DMS79 (cell line): ENCODE measurements at regions not wholly inside any gene's neighbourhood (a gene's known extent, or its start where the extent isn't known, plus 50 kb on each side); places are given as distances from the start of the nearest gene placed in this dataset.

Experiments
- DNase-seq: peaks from one replicate; lab custom pipeline; 2025; lab: John Stamatoyannopoulos, UW

DNA sequence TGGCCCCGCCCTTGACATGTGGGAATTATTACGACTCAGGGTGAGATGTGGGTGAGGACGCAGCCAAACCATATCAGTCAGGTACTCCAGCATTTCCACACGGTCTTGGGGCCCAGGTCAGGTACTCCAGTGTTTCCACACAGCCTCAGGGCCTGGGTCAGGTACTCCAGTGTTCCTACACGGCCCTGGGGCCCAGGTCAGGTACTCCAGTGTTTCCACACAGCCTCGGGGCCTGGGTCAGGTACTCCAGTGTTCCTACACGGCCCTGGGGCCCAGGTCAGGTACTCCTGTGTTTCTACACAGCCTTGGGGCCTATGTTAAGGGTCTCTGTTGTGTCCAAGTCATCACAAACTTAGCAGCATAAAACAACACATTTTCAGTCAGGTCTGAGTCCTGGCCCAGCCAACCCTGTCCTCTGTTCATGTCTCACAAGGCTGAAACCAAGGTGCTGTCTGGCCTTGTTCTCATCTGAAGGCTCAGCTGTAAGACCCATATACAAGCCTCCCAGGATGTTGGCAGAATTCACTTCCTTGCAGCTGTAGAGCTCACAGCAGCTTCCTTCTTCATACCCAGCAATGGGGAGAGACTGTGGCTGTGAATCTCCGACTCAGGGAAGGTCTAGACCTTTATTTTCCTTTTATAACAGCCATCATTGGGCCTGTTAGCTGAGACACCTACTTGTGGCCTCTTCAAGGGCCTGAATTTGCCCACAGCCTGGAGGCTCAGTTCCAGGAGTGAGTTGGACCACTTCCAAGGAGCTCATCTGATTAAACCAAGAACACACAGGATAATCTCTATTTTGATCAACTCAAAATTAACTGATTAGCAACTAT is 107.6 kb upstream of the SFSWAP start:
- no peak for DNase-seq

GRCh38 chr12:131603939-131604795 is 106.7 kb upstream of the SFSWAP start:
- no peak for DNase-seq

DNA sequence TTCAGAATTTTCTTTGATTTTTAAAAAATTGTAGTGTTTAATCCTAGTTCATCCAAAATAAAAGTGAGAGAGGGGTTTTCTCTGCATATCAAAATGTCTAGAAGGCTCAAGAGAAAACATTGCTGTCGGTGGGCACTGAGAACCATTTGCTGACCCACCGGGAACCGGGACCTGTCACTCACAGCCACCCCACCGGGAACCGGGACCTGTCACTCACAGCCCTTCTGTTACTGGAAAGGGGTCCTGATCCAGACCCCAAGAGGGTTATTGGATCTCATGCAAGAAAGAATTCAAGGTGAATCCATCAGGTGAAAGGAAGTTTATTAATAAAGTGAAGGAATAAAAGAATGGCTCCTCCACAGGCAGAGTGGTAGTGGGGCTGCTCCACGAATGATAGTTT is 106.0 kb upstream of the SFSWAP start:
- DNase-seq, result no peak

GRCh38 chr12:131605304-131605829 is 105.5 kb upstream of the SFSWAP start:
- DNase-seq, result no peak

- DNase-seq, result no peak
These were observed 104.5 kb upstream of the SFSWAP start for GRCh38 chr12:131606218-131606901.

- no peak for DNase-seq
These were observed 103.0 kb upstream of the SFSWAP start for GRCh38 chr12:131607658-131608447.

GRCh38 chr12:131608740-131609690 is 101.9 kb upstream of the SFSWAP start:
- DNase-seq, result no peak

DNA sequence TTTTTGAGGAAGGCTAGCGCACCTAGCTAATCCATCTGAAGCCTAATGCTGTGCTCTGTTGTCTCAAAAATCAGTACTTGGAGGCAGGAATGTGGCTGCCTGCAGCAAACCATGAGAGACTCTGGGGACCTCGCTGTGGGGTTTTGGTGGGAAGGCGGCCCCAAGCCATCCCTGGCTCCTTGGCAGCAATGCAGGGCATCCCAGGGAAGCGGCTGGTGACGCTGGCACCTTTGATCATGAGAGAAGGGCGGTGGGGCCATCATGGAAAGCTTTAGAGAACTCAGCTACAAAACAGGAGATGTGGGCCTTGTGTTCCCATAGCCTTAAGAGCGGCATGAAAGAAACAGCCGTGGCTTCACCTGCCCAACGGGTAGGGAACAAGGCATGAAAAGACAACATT is 101.1 kb upstream of the SFSWAP start:
- DNase-seq, result no peak

DNA sequence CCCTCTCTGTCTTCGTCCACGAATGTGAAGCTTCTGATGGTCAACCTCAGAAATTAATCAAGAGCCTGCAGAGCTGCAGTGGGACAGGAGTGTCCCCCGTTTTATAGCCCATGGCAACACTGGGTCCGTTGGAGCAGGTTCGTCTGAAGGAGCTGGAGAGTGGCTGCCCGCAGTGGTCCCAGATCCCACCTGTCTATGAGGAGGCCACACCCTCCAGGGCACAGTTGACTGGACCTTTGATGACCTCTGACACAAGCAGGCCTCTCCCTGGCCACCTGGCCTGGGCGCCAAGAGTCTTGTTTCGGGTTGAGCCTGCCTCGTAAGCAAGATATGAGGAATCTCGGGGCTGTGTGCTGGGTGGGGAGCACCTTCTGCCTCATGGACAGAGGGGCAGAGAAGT is 100.7 kb upstream of the SFSWAP start:
- DNase-seq, result no peak

DNA sequence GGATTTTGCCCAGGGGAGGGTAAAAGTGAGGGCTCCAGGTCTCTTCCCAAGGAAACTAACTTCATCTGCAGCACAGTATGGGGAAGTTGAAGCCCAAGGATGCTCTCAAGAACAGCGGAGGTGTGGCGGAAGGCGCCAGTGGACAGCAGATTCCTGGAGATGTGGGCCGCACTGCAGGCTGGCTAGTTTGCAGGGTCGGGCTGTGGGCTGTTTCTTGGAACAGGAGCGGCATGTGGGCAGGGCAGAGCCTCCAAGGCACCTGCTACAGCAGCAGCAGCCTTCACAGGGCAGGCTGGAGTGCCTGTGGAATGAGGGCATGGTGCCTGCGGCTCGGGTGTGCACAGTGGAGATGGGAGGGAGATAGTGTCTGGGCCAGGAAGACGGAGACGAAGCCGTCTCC is 100.0 kb upstream of the SFSWAP start:
- DNase-seq, result no peak

- DNase-seq, result no peak
These were observed 99.3 kb upstream of the SFSWAP start for GRCh38 chr12:131611416-131612091.

DNA sequence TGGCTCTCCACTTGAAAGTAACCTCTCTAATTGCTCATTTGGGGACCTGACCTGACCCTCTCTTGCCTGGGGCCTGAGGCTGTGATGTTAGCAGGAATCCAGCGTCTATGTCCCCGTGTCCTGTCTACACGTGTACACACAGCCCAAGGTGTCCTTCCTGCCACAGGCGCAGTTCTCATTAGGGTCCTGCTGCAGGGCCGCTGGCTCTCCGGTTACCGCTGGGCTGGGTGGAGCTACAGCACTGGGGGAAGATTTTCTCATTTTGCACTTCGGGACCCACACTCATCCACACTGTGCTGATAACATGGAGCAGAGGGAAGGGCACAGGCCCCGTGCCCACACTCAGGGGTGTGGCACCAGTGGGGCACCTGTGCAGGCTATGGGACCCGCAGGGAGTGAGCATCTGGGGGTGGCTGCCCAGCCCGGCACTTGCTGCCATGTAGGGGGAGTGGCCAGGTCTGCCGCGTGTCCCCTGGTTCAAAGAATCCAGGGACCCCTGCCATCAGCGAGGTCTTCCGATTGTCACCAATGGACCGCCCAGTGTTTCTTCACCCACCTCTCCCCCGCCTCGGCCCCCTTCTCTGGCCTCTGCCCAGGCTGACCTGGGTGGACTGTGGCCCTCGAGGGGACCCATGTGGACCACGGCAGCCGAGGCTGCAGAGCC is 98.7 kb upstream of the SFSWAP start:
- DNase-seq, result no peak

DNA sequence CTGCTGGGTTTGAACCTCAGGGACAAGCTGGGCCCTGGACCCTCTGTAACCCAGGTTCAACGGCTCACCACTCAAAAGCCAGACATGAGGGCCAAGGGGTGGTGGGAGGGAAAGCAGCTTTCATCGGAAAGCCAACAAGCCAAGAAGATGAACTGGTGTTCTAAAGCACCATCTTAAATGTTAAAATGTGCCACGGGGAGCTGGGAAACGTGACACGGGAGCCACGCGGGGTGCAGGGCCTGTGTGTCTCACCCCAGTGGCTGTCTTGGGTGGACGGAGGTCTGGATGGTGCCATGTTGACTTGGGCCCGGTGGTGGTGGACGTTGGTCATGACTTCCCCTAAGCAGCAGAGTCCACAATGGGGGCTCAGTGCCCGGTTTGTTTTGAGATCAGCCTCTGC is 97.7 kb upstream of the SFSWAP start:
- DNase-seq, result no peak

DNA sequence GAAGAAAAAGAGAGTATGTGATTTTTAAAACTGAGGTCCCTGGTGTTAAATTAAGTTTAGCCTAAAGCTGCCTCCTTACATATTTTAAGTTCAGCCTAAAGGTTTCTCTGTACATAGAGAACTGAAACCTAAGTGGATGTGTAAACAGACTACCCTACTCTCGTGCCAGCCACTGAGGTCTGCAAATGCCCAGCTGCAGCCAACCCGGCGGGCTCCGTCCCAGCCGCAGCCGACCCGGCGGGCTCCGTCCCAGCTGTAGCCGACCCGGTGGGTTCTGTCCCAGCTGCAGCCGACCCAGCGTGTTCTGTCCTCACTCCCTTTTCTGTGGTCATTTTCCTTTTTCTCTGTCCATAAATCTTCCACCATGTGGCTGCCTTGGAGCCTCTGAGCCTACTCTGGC is 97.2 kb upstream of the SFSWAP start:
- no peak for DNase-seq

DNA sequence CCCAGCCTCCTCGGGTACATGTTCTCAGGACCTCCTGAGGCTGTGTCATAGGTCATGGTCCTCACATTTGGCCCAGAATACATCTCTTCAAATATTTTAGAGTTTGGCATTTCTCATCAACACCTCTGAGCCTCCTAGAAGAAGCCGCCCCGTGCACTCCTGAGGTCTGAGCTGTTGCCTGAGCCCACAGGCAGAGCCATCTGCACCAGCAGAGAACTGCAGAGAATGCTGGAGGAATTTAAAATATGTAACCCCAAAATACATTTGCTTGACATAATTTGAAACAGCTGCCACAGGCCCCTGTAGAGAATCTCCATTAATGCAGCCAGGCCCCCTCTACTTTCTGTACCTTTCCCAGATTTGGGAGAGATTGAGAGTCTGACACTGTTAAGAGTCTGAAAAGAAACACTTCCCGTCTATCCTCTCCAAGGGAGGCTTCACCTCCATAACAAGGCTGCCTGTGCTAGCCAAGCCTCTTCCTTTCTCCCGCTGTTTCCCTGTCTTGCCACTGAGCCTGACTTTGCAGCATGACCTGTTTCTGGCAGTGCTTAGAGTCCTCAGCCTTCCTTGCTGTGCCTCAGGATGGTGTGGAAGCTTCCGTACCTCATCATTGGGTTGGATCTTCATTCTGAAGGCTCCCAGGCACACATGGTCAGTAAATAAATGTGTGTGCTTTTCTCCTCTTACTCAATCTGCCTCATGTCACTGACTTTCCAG is 95.4 kb upstream of the SFSWAP start:
- no peak for DNase-seq

GRCh38 chr12:131616043-131616700 is 94.7 kb upstream of the SFSWAP start:
- no peak for DNase-seq

DNA sequence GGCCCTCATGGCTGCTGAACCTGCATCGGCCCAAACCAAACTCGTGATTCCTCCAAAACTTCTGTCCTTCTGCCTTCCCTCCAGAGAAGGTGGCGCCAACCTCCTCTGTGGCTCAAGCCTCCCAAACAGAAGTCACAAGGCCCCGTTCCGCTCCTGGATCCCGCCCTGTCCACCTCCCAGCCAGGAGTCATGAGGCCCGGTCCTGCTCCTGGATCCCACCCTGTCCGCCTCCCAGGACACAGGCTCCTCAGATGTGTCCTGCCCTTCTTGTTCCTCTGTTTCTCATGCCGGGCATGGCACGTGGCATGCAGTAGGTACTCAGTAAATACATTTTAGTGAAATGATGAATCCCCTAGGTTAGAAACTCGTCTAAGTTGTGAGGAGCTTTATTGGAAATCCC is 94.2 kb upstream of the SFSWAP start:
- DNase-seq, result no peak

GRCh38 chr12:131617179-131617578 is 93.7 kb upstream of the SFSWAP start:
- no peak for DNase-seq
